Keratinocyte (primary cell): ENCODE measurements at regions not wholly inside any gene's neighbourhood (a gene's known extent, or its start where the extent isn't known, plus 50 kb on each side); places are given as distances from the start of the nearest gene placed in this dataset.

Experiments
- DNase-seq: peaks from one replicate; pipeline ENCODE4 v3.0.0-alpha.2; 2011; ENCODE audit warnings: low read depth, missing footprints, low spot score
- FAIRE-seq: peaks from 2 replicates; lab custom pipeline; 2011; peaks lifted over from hg19 to GRCh38; lab: Jason Lieb, UNC
- H2AFZ ChIP-seq: 2 replicates; pipeline ENCODE4 v1.6.0; 2012; ENCODE audit warnings: low read length, control low read depth, inconsistent platforms; ENCODE audit not compliant: control insufficient read depth
- H3K27ac ChIP-seq: 2 replicates; pipeline ENCODE4 v1.5.1; 2011; ENCODE audit warnings: low read length; ENCODE audit not compliant: control insufficient read depth, insufficient read depth
- H3K27me3 ChIP-seq: 3 replicates; pipeline ENCODE4 v1.6.0; 2011; ENCODE audit warnings: low read length; ENCODE audit not compliant: control insufficient read depth, insufficient read depth; ENCODE audit errors: extremely low read depth
- H3K36me3 ChIP-seq, 2 experiments: 2 replicates in 1 of 2; 3 replicates in 1 of 2; pipeline ENCODE4 v1.5.1; 2011; ENCODE audit warnings: low read length in 2 of 2, mild to moderate bottlenecking in 1 of 2; ENCODE audit not compliant: control insufficient read depth in 2 of 2, insufficient read depth in 2 of 2; ENCODE audit errors: extremely low read depth in 1 of 2
- H3K4me1 ChIP-seq: 3 replicates; pipeline ENCODE4 v1.5.1; 2011; ENCODE audit warnings: low read length; ENCODE audit not compliant: control insufficient read depth, insufficient read depth; ENCODE audit errors: extremely low read depth
- H3K4me2 ChIP-seq: 3 replicates; pipeline ENCODE4 v1.6.0; 2011; ENCODE audit warnings: low read depth, low read length; ENCODE audit not compliant: control insufficient read depth, insufficient read depth; ENCODE audit errors: extremely low read depth
- H3K4me3 ChIP-seq, 3 experiments: fragments of 200-600 bp in 1 of 3; sonication (generic) in 1 of 3; 2 replicates in 2 of 3; 3 replicates in 1 of 3; pipeline ENCODE4 v1.5.1; 2011 to 2016; ENCODE audit warnings: low read length in 3 of 3, mild to moderate bottlenecking in 3 of 3, control low read depth in 2 of 3, inconsistent platforms in 1 of 3, low read depth in 1 of 3, mixed read lengths in 1 of 3, mixed run types in 1 of 3, moderate library complexity in 1 of 3; ENCODE audit not compliant: control insufficient read depth in 2 of 3, insufficient read depth in 2 of 3; ENCODE audit errors: extremely low read depth in 1 of 3
- H3K79me2 ChIP-seq: 2 replicates; pipeline ENCODE4 v1.6.0; 2012; ENCODE audit warnings: low read length; ENCODE audit not compliant: control insufficient read depth, insufficient read depth
- H3K9ac ChIP-seq: 3 replicates; pipeline ENCODE4 v1.6.0; 2011; ENCODE audit warnings: low read length; ENCODE audit not compliant: control insufficient read depth, insufficient read depth; ENCODE audit errors: extremely low read depth
- H3K9me1 ChIP-seq: 3 replicates; pipeline ENCODE4 v1.6.0; 2011; ENCODE audit warnings: low read length; ENCODE audit not compliant: control insufficient read depth, insufficient read depth; ENCODE audit errors: extremely low read depth
- H3K9me3 ChIP-seq: 2 replicates; pipeline ENCODE4 v1.5.1; 2012; ENCODE audit warnings: low read depth, low read length; ENCODE audit not compliant: control insufficient read depth
- H4K20me1 ChIP-seq: 3 replicates; pipeline ENCODE4 v1.6.0; 2011; ENCODE audit warnings: low read length; ENCODE audit not compliant: control insufficient read depth, insufficient read depth; ENCODE audit errors: extremely low read depth
- CTCF ChIP-seq, 3 experiments: IDR thresholded peaks in 1 of 3; conservative IDR thresholded peaks in 1 of 3; optimal IDR thresholded peaks in 1 of 3; 2 replicates in 2 of 3; 3 replicates in 1 of 3; pipeline versions ENCODE3 to v1.5.1; 2011; ENCODE audit warnings: low read length in 3 of 3, mild to moderate bottlenecking in 3 of 3, moderate library complexity in 2 of 3, control low read depth in 1 of 3, inconsistent platforms in 1 of 3; ENCODE audit not compliant: insufficient read depth in 2 of 3; ENCODE audit errors: extremely low read depth in 1 of 3
- EZH2 ChIP-seq: IDR thresholded peaks from one replicate; pipeline ENCODE4 v1.6.1; 2012; ENCODE audit warnings: inconsistent platforms, mild to moderate bottlenecking, low read length, moderate library complexity
- dilution Hi-C: fragments of 300-500 bp; cut with MboI; formaldehyde crosslinking; loops from one replicate; pipeline ENCODE4 v1.7.0; 2020; ENCODE audit warnings: low sequenced_read_pairs; ENCODE audit not compliant: extremely low pct_ligation_motif_present

GRCh38 chr14:106488291-106488690 is 961.9 kb downstream of the TMEM121 start:
- no peak overlapping the region for H2AFZ ChIP-seq
- H3K36me3 ChIP-seq = no peaks in the 10 kb centered on the region
- H3K27me3 ChIP-seq = no peaks in the 10 kb centered on the region
- no peak overlapping the region for H3K9ac ChIP-seq
- dilution Hi-C loops = no loop called here
- TF ChIP-seq EZH2 (no peak), CTCF (optimal IDR thresholded peaks at IDR 0.05 in 1 of 3, IDR thresholded peaks at IDR 0.05 in 1 of 3, conservative IDR thresholded peaks at IDR 0.05 in 1 of 3; ENCODE audit: extremely low read depth in 1 of 3, insufficient read depth in 2 of 3, low read length in 3 of 3) (no peak)
- no peak for FAIRE-seq
- no peaks in the 10 kb centered on the region for H4K20me1 ChIP-seq
- DNase-seq = no peak
- H3K4me2 ChIP-seq = no peak overlapping the region
- H3K4me3 ChIP-seq = no peak overlapping the region
- H3K27ac ChIP-seq = no peak overlapping the region
- H3K9me3 ChIP-seq = peaks cover 5% of the 10 kb centered on the region
- H3K4me1 ChIP-seq = no peaks in the 10 kb centered on the region
- no peaks in the 10 kb centered on the region for H3K9me1 ChIP-seq
- no peaks in the 10 kb centered on the region for H3K79me2 ChIP-seq

GRCh38 chr14:106489112-106489881 is 962.9 kb downstream of the TMEM121 start:
- no peaks in the 10 kb centered on the region for H4K20me1 ChIP-seq
- H3K9me3 ChIP-seq = peaks cover 5% of the 10 kb centered on the region
- FAIRE-seq (no peak), DNase-seq (no peak)
- no peaks in the 10 kb centered on the region for H3K27me3 ChIP-seq
- dilution Hi-C loops = no loop called here
- H3K9ac ChIP-seq = no peak overlapping the region
- no peaks in the 10 kb centered on the region for H3K9me1 ChIP-seq
- H3K4me1 ChIP-seq = no peaks in the 10 kb centered on the region
- H3K79me2 ChIP-seq = no peaks in the 10 kb centered on the region
- no peak overlapping the region for H3K4me3 ChIP-seq
- H2AFZ ChIP-seq = no peak overlapping the region
- no peak for TF ChIP-seq EZH2
- no peak for TF ChIP-seq CTCF (optimal IDR thresholded peaks at IDR 0.05 in 1 of 3, IDR thresholded peaks at IDR 0.05 in 1 of 3, conservative IDR thresholded peaks at IDR 0.05 in 1 of 3; ENCODE audit: extremely low read depth in 1 of 3, insufficient read depth in 2 of 3, low read length in 3 of 3)
- H3K36me3 ChIP-seq = no peaks in the 10 kb centered on the region
- H3K4me2 ChIP-seq = no peak overlapping the region
- H3K27ac ChIP-seq = no peak overlapping the region
